ENCODE measurements at regions not wholly inside any gene's neighbourhood (a gene's known extent, or its start where the extent isn't known, plus 50 kb on each side); places are given as distances from the start of the nearest gene placed in this dataset.

DNA sequence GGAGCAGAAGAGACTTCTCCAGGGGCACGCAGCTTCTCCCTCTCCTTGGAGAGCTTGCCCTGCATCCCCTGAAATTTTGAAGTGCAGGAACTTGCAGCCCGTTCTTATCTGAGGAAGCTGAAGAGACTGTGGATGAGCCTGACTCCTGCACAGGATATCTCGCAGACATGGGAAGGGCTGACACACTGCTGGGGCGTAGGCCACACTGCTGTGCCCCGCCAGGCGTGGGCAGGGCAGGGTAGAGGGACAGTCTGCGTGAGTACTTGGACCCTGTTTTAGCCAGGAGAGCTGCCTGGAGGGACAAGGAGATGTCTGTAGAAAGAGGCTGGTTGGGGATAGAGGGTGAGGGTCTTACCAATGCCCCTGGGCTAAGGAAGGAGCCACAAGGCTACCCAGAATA, 353.7 kb upstream of the NBEA start (continued):
- TF ChIP-seq, protein P1, sequence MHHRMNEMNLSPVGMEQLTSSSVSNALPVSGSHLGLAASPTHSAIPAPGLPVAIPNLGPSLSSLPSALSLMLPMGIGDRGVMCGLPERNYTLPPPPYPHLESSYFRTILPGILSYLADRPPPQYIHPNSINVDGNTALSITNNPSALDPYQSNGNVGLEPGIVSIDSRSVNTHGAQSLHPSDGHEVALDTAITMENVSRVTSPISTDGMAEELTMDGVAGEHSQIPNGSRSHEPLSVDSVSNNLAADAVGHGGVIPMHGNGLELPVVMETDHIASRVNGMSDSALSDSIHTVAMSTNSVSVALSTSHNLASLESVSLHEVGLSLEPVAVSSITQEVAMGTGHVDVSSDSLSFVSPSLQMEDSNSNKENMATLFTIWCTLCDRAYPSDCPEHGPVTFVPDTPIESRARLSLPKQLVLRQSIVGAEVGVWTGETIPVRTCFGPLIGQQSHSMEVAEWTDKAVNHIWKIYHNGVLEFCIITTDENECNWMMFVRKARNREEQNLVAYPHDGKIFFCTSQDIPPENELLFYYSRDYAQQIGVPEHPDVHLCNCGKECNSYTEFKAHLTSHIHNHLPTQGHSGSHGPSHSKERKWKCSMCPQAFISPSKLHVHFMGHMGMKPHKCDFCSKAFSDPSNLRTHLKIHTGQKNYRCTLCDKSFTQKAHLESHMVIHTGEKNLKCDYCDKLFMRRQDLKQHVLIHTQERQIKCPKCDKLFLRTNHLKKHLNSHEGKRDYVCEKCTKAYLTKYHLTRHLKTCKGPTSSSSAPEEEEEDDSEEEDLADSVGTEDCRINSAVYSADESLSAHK (tag by site-specific recombination; IDR thresholded peaks at IDR 0.05) = no peak
- TF ChIP-seq ZNF248 (tag by site-specific recombination; IDR thresholded peaks at IDR 0.05) = no peak

DNA sequence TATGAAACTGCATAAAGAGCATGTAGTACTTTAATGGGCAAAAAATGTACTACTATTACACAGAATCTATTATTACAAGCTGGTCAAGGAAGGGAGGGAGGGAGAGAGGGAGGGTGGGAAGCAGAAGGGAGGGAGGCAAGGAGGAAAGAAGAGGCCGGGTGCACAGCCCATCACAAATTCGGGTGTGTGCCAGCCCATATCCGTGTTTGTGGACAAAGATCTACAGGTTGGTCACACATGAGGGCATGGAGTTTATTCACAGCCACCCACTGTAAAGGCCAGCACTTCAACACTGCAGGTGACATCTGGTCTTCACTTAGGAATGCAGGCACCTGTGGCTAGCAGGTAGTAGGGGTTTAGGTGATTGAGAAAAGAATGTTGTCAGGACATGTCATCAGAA, 352.5 kb upstream of the NBEA start:
- ChIA-PET POLR2A (no interaction called here), CTCF (no interaction called here)
- no peaks in the 10 kb centered on the region for H3K9me3 ChIP-seq (ENCODE audit: control insufficient read depth, insufficient read depth, low read depth, low read length)
- TF ChIP-seq KLF9 (tag by site-specific recombination; IDR thresholded peaks at IDR 0.05; ENCODE audit: low read depth) (no peak), OVOL3 (tag by site-specific recombination; IDR thresholded peaks at IDR 0.05) (no peak), ZNF549 (tag by site-specific recombination; IDR thresholded peaks at IDR 0.05) (no peak), ZSCAN23 (tag by site-specific recombination; IDR thresholded peaks at IDR 0.05) (no peak), ZNF777 (tag by site-specific recombination; IDR thresholded peaks at IDR 0.05; ENCODE audit: borderline replicate concordance) (no peak), MZF1 (tag by site-specific recombination; IDR thresholded peaks at IDR 0.05; ENCODE audit: borderline replicate concordance) (no peak), ZNF843 (tag by site-specific recombination; IDR thresholded peaks at IDR 0.05) (no peak), ZNF16 (tag by site-specific recombination; IDR thresholded peaks at IDR 0.05; ENCODE audit: low read depth) (no peak), ZNF623 (tag by site-specific recombination; IDR thresholded peaks at IDR 0.05) (no peak), ZNF350 (tag by site-specific recombination; IDR thresholded peaks at IDR 0.05) (no peak), ZNF571 (tag by site-specific recombination; IDR thresholded peaks at IDR 0.05) (no peak), ZSCAN16 (tag by site-specific recombination; IDR thresholded peaks at IDR 0.05) (no peak), ZNF776 (tag by site-specific recombination; IDR thresholded peaks at IDR 0.05; ENCODE audit: borderline replicate concordance) (no peak)
- TF ChIP-seq, protein P2, sequence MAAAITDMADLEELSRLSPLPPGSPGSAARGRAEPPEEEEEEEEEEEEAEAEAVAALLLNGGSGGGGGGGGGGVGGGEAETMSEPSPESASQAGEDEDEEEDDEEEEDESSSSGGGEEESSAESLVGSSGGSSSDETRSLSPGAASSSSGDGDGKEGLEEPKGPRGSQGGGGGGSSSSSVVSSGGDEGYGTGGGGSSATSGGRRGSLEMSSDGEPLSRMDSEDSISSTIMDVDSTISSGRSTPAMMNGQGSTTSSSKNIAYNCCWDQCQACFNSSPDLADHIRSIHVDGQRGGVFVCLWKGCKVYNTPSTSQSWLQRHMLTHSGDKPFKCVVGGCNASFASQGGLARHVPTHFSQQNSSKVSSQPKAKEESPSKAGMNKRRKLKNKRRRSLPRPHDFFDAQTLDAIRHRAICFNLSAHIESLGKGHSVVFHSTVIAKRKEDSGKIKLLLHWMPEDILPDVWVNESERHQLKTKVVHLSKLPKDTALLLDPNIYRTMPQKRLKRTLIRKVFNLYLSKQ (tag by site-specific recombination; IDR thresholded peaks at IDR 0.05; ENCODE audit: borderline replicate concordance) = no peak
- TF ChIP-seq, protein P3, sequence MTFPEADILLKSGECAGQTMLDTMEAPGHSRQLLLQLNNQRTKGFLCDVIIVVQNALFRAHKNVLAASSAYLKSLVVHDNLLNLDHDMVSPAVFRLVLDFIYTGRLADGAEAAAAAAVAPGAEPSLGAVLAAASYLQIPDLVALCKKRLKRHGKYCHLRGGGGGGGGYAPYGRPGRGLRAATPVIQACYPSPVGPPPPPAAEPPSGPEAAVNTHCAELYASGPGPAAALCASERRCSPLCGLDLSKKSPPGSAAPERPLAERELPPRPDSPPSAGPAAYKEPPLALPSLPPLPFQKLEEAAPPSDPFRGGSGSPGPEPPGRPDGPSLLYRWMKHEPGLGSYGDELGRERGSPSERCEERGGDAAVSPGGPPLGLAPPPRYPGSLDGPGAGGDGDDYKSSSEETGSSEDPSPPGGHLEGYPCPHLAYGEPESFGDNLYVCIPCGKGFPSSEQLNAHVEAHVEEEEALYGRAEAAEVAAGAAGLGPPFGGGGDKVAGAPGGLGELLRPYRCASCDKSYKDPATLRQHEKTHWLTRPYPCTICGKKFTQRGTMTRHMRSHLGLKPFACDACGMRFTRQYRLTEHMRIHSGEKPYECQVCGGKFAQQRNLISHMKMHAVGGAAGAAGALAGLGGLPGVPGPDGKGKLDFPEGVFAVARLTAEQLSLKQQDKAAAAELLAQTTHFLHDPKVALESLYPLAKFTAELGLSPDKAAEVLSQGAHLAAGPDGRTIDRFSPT (tag by site-specific recombination; IDR thresholded peaks at IDR 0.05) = no peak
- H3K4me1 ChIP-seq (ENCODE audit: control insufficient read depth, insufficient read depth, low read length) = no peaks in the 10 kb centered on the region
- no peak overlapping the region for H3K4me3 ChIP-seq (ENCODE audit: low read depth, low read length)
- no peak overlapping the region for H3K27ac ChIP-seq (ENCODE audit: extremely low read depth, low read depth, low read length)
- H3K36me3 ChIP-seq (ENCODE audit: control insufficient read depth in 2 of 2, insufficient read depth in 1 of 2, low read length in 2 of 2) = no peaks in the 10 kb centered on the region

DNA sequence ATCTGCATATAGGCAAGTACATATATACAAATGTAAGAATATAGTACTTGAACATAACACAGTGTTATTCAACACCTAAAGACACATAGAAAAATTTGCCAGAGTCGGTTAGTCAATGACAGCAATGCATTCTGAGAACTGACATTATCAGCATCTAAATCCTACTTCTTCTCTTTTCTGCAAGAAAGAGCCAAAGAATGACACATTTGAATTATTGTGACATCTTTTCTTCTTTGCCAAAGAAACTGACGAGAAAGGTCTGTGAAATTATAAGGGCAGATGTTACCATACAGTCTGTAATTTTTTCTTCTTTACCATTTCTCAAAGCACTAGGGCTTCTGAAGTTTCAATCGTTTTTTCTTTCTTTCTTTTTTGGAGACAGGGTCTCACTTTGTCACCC, 350.9 kb upstream of the NBEA start:
- H3K36me3 ChIP-seq (ENCODE audit: control insufficient read depth in 2 of 2, insufficient read depth in 1 of 2, low read length in 2 of 2) = no peaks in the 10 kb centered on the region
- H3K4me3 ChIP-seq (ENCODE audit: low read depth, low read length) = no peak overlapping the region
- H3K27ac ChIP-seq (ENCODE audit: extremely low read depth, low read depth, low read length) = no peak overlapping the region
- no peaks in the 10 kb centered on the region for H3K9me3 ChIP-seq (ENCODE audit: control insufficient read depth, insufficient read depth, low read depth, low read length)
- CTCF ChIA-PET = no interaction called here
- POLR2A ChIA-PET = no interaction called here
- no peaks in the 10 kb centered on the region for H3K4me1 ChIP-seq (ENCODE audit: control insufficient read depth, insufficient read depth, low read length)
- TF ChIP-seq, protein P4, sequence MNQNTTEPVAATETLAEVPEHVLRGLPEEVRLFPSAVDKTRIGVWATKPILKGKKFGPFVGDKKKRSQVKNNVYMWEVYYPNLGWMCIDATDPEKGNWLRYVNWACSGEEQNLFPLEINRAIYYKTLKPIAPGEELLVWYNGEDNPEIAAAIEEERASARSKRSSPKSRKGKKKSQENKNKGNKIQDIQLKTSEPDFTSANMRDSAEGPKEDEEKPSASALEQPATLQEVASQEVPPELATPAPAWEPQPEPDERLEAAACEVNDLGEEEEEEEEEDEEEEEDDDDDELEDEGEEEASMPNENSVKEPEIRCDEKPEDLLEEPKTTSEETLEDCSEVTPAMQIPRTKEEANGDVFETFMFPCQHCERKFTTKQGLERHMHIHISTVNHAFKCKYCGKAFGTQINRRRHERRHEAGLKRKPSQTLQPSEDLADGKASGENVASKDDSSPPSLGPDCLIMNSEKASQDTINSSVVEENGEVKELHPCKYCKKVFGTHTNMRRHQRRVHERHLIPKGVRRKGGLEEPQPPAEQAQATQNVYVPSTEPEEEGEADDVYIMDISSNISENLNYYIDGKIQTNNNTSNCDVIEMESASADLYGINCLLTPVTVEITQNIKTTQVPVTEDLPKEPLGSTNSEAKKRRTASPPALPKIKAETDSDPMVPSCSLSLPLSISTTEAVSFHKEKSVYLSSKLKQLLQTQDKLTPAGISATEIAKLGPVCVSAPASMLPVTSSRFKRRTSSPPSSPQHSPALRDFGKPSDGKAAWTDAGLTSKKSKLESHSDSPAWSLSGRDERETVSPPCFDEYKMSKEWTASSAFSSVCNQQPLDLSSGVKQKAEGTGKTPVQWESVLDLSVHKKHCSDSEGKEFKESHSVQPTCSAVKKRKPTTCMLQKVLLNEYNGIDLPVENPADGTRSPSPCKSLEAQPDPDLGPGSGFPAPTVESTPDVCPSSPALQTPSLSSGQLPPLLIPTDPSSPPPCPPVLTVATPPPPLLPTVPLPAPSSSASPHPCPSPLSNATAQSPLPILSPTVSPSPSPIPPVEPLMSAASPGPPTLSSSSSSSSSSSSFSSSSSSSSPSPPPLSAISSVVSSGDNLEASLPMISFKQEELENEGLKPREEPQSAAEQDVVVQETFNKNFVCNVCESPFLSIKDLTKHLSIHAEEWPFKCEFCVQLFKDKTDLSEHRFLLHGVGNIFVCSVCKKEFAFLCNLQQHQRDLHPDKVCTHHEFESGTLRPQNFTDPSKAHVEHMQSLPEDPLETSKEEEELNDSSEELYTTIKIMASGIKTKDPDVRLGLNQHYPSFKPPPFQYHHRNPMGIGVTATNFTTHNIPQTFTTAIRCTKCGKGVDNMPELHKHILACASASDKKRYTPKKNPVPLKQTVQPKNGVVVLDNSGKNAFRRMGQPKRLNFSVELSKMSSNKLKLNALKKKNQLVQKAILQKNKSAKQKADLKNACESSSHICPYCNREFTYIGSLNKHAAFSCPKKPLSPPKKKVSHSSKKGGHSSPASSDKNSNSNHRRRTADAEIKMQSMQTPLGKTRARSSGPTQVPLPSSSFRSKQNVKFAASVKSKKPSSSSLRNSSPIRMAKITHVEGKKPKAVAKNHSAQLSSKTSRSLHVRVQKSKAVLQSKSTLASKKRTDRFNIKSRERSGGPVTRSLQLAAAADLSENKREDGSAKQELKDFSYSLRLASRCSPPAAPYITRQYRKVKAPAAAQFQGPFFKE (tag by site-specific recombination; IDR thresholded peaks at IDR 0.05; ENCODE audit: borderline replicate concordance) = no peak
- TF ChIP-seq REPIN1 (tag by site-specific recombination; IDR thresholded peaks at IDR 0.05; ENCODE audit: low read depth) (no peak), FEZF1 (tag by site-specific recombination; IDR thresholded peaks at IDR 0.05) (no peak), ZFP69B (tag by site-specific recombination; IDR thresholded peaks at IDR 0.05) (no peak)
- TF ChIP-seq, protein P5, sequence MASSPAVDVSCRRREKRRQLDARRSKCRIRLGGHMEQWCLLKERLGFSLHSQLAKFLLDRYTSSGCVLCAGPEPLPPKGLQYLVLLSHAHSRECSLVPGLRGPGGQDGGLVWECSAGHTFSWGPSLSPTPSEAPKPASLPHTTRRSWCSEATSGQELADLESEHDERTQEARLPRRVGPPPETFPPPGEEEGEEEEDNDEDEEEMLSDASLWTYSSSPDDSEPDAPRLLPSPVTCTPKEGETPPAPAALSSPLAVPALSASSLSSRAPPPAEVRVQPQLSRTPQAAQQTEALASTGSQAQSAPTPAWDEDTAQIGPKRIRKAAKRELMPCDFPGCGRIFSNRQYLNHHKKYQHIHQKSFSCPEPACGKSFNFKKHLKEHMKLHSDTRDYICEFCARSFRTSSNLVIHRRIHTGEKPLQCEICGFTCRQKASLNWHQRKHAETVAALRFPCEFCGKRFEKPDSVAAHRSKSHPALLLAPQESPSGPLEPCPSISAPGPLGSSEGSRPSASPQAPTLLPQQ (tag by site-specific recombination; IDR thresholded peaks at IDR 0.05) = no peak
